WTC11 (cell line): ENCODE measurements at regions not wholly inside any gene's neighbourhood (a gene's known extent, or its start where the extent isn't known, plus 50 kb on each side); places are given as distances from the start of the nearest gene placed in this dataset.

Experiments used
- CREM ChIP-seq: sonication (generic); formaldehyde crosslinking; IDR thresholded peaks from 2 replicates; pipeline ENCODE4 v1.8.1; 2022; ENCODE audit warnings: mild to moderate bottlenecking, missing genetic modification reagents, moderate library complexity
- CTCF ChIP-seq: fragments of 200-600 bp; IDR thresholded peaks from 2 replicates; pipeline ENCODE4 v1.8.0; 2022; ENCODE audit warnings: antibody characterized with exemption
- E2F4 ChIP-seq: sonication (generic); formaldehyde crosslinking; IDR thresholded peaks from 2 replicates; pipeline ENCODE4 v1.8.1; 2022; ENCODE audit warnings: low read depth, mild to moderate bottlenecking, moderate library complexity, missing genetic modification reagents, borderline replicate concordance
- FOXP1 ChIP-seq: sonication (generic); formaldehyde crosslinking; IDR thresholded peaks from 2 replicates; pipeline ENCODE4 v1.8.0; 2022; ENCODE audit warnings: missing genetic modification reagents, mild to moderate bottlenecking, moderate library complexity, borderline replicate concordance
- FOXP4 ChIP-seq: sonication (generic); formaldehyde crosslinking; IDR thresholded peaks from 2 replicates; pipeline ENCODE4 v1.8.0; 2022; ENCODE audit warnings: mild to moderate bottlenecking, missing genetic modification reagents
- NR1H2 ChIP-seq: sonication (generic); formaldehyde crosslinking; IDR thresholded peaks from 2 replicates; pipeline ENCODE4 v1.9.0; 2021; ENCODE audit warnings: mild to moderate bottlenecking, moderate library complexity, missing genetic modification reagents
- OVOL2 ChIP-seq: fragments of 250-450 bp; sonication (Bioruptor Pico); IDR thresholded peaks from 2 replicates; pipeline ENCODE4 v1.9.0; 2021; ENCODE audit warnings: mild to moderate bottlenecking, borderline replicate concordance
- TCF7 ChIP-seq: sonication (generic); formaldehyde crosslinking; IDR thresholded peaks from 2 replicates; pipeline ENCODE4 v1.8.0; 2022; ENCODE audit warnings: mild to moderate bottlenecking, low read depth, missing genetic modification reagents, moderate library complexity
- TEAD4 ChIP-seq: sonication (generic); formaldehyde crosslinking; IDR thresholded peaks from 2 replicates; pipeline ENCODE4 v1.8.0; 2022; ENCODE audit warnings: mild to moderate bottlenecking, missing genetic modification reagents
- TP53 ChIP-seq: sonication (generic); formaldehyde crosslinking; IDR thresholded peaks from 2 replicates; pipeline ENCODE4 v1.8.1; 2023; ENCODE audit warnings: mild to moderate bottlenecking, missing genetic modification reagents
- USF2 ChIP-seq: sonication (generic); formaldehyde crosslinking; IDR thresholded peaks from 2 replicates; pipeline ENCODE4 v1.8.1; 2023; ENCODE audit warnings: mild to moderate bottlenecking, missing genetic modification reagents, moderate library complexity
- ZNF512 ChIP-seq: sonication (generic); formaldehyde crosslinking; IDR thresholded peaks from 2 replicates; pipeline ENCODE4 v1.8.1; 2022; ENCODE audit warnings: missing genetic modification reagents, borderline replicate concordance
- TF ChIP-seq, protein P1 (sequence below): sonication (generic); formaldehyde crosslinking; IDR thresholded peaks from 2 replicates; pipeline ENCODE4 v1.8.0; 2023; ENCODE audit warnings: mild to moderate bottlenecking, missing genetic modification reagents

- TF ChIP-seq FOXP1 (CRISPR knock-in tag) (no peak), TCF7 (CRISPR knock-in tag) (no peak), CTCF (no peak), FOXP4 (no peak), NR1H2 (CRISPR knock-in tag) (no peak), ZNF512 (CRISPR knock-in tag) (no peak), TEAD4 (CRISPR knock-in tag) (no peak), CREM (CRISPR knock-in tag) (no peak), E2F4 (CRISPR knock-in tag) (no peak), USF2 (CRISPR knock-in tag) (no peak), TP53 (CRISPR knock-in tag) (no peak), OVOL2 (CRISPR knock-in tag) (no peak)
- TF ChIP-seq, protein P1, sequence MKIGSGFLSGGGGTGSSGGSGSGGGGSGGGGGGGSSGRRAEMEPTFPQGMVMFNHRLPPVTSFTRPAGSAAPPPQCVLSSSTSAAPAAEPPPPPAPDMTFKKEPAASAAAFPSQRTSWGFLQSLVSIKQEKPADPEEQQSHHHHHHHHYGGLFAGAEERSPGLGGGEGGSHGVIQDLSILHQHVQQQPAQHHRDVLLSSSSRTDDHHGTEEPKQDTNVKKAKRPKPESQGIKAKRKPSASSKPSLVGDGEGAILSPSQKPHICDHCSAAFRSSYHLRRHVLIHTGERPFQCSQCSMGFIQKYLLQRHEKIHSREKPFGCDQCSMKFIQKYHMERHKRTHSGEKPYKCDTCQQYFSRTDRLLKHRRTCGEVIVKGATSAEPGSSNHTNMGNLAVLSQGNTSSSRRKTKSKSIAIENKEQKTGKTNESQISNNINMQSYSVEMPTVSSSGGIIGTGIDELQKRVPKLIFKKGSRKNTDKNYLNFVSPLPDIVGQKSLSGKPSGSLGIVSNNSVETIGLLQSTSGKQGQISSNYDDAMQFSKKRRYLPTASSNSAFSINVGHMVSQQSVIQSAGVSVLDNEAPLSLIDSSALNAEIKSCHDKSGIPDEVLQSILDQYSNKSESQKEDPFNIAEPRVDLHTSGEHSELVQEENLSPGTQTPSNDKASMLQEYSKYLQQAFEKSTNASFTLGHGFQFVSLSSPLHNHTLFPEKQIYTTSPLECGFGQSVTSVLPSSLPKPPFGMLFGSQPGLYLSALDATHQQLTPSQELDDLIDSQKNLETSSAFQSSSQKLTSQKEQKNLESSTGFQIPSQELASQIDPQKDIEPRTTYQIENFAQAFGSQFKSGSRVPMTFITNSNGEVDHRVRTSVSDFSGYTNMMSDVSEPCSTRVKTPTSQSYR: no peak
These were observed 80.6 kb upstream of the NXT1 start for GRCh38 chr20:23269954-23270353.
